ENCODE measurements at regions not wholly inside any gene's neighbourhood (a gene's known extent, or its start where the extent isn't known, plus 50 kb on each side); places are given as distances from the start of the nearest gene placed in this dataset.

DNA sequence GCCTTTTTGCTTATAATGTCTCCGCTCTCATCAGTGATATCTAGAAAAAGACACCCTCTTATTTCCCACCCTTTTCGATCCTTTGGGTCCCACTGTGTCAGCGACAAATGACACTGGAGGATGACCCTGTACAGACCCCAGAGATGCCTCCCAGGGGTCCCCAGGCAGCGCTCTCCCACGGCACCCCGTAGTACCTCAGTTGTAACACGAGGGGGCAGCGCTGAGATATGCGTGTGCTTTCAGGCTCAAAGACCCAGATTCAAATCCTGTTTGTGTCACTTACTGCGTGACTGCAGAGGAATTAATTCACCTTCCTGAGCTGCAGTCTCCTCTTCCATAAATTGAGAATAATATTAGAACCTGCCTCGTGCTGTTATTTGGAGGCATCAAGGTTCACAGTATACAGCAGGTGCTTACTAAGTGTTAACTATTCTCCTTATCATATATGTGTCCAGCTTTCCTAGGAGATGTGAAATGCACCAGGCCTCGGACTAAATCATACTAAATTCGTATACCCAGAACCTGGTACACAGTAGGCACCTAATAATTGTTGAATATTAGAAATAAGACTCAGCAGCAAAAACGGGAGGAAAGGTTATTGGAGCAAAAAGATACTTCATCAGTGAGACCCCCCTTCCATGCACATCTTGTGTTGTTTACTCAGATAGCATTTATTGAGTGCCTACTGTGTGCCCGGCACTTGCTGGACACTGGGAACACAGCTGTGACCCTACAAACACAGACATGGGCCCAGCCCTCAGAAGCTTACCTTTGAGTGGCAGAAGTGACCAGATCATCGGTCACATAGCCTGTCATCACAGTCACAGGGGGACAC, 99.9 kb downstream of the PHETA1 start:
- TF ChIP-seq, protein P1, sequence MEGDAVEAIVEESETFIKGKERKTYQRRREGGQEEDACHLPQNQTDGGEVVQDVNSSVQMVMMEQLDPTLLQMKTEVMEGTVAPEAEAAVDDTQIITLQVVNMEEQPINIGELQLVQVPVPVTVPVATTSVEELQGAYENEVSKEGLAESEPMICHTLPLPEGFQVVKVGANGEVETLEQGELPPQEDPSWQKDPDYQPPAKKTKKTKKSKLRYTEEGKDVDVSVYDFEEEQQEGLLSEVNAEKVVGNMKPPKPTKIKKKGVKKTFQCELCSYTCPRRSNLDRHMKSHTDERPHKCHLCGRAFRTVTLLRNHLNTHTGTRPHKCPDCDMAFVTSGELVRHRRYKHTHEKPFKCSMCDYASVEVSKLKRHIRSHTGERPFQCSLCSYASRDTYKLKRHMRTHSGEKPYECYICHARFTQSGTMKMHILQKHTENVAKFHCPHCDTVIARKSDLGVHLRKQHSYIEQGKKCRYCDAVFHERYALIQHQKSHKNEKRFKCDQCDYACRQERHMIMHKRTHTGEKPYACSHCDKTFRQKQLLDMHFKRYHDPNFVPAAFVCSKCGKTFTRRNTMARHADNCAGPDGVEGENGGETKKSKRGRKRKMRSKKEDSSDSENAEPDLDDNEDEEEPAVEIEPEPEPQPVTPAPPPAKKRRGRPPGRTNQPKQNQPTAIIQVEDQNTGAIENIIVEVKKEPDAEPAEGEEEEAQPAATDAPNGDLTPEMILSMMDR (conservative IDR thresholded peaks at IDR 0.05), result peak; percentile 76
- no peak for TF ChIP-seq ZFX (IDR thresholded peaks at IDR 0.05)
